ENCODE measurements at regions not wholly inside any gene's neighbourhood (a gene's known extent, or its start where the extent isn't known, plus 50 kb on each side); places are given as distances from the start of the nearest gene placed in this dataset.

GRCh38 chr3:72322264-72322976 is 525.8 kb downstream of the SHQ1 start:
- no peak for TF ChIP-seq POLR2A (IDR thresholded peaks at IDR 0.05)
- TF ChIP-seq, protein P1, sequence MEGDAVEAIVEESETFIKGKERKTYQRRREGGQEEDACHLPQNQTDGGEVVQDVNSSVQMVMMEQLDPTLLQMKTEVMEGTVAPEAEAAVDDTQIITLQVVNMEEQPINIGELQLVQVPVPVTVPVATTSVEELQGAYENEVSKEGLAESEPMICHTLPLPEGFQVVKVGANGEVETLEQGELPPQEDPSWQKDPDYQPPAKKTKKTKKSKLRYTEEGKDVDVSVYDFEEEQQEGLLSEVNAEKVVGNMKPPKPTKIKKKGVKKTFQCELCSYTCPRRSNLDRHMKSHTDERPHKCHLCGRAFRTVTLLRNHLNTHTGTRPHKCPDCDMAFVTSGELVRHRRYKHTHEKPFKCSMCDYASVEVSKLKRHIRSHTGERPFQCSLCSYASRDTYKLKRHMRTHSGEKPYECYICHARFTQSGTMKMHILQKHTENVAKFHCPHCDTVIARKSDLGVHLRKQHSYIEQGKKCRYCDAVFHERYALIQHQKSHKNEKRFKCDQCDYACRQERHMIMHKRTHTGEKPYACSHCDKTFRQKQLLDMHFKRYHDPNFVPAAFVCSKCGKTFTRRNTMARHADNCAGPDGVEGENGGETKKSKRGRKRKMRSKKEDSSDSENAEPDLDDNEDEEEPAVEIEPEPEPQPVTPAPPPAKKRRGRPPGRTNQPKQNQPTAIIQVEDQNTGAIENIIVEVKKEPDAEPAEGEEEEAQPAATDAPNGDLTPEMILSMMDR (IDR thresholded peaks at IDR 0.05) = no peak

Measured in testis (tissue), 2 donors.